22Rv1 (cell line): ENCODE measurements at regions not wholly inside any gene's neighbourhood (a gene's known extent, or its start where the extent isn't known, plus 50 kb on each side); places are given as distances from the start of the nearest gene placed in this dataset.

Experiments
- H3K27ac ChIP-seq: fragments of 450-650 bp; 2 replicates; pipeline ENCODE4 v1.5.1; 2017
- CTCF ChIP-seq: fragments of 450-650 bp; IDR thresholded peaks from 2 replicates; pipeline ENCODE4 v1.5.1; 2017; ENCODE audit warnings: mild to moderate bottlenecking
- ZFX ChIP-seq: fragments of 450-650 bp; IDR thresholded peaks from 2 replicates; pipeline ENCODE4 v1.6.1; 2017; ENCODE audit warnings: antibody characterized with exemption, borderline replicate concordance

GRCh38 chr4:19151684-19152083 lies 1100.0 kb upstream of the SLIT2 start:
- no peak overlapping the region for H3K27ac ChIP-seq
- TF ChIP-seq CTCF, result no peak
- TF ChIP-seq ZFX, result no peak

- TF ChIP-seq CTCF (no peak), ZFX (no peak)
- no peak overlapping the region for H3K27ac ChIP-seq
Measured at GRCh38 chr4:19146038-19146437, 1105.7 kb upstream of the SLIT2 start.

- no peak overlapping the region for H3K27ac ChIP-seq
- no peak for TF ChIP-seq ZFX
- TF ChIP-seq CTCF, result no peak
Measured at GRCh38 chr4:19135895-19136633, 1114.5 kb upstream of the LCORL start.

- no peak overlapping the region for H3K27ac ChIP-seq
- TF ChIP-seq CTCF, result no peak
- no peak for TF ChIP-seq ZFX
Measured at GRCh38 chr4:19134685-19135084, 1113.1 kb upstream of the LCORL start.

- TF ChIP-seq CTCF (no peak), ZFX (no peak)
- no peak overlapping the region for H3K27ac ChIP-seq
Measured at GRCh38 chr4:19133315-19133714, 1111.8 kb upstream of the LCORL start.

DNA sequence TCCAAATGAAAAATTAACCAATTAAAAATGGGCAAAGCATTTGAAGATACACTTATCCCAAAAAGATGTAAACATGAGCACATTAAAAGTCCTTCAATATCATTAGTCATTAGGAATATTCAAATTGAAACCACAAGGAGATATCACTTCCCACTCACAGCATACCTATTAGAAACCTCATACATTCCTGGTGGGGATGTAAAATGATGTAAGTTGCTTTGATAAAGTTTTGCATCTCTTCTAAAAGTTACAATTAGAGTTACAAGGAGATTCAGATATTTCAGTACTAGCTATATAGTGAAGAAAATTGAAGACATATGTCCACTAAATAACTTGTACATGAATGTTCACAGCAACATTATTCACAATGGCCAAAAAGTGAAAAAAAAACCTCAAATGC lies 1109.3 kb upstream of the LCORL start:
- TF ChIP-seq ZFX (no peak), CTCF (no peak)

DNA sequence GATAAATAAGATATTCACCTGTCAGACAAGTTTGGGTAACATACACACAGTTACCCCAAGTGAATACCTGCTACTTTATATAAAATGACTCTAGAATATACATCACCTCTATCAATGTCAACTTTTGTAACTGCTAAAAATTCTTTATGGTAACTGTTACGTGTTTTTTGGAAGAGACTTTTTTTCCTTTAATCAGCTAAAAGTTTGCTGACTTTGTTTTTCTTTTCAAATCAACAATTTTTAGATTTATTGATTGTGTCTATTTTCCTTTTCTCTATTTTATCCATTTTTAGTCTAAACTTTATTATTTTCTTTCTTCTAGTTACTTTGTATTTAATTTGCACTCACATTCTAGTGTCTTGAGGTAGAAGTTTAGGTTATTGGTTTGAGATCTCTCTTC lies 1106.6 kb upstream of the LCORL start:
- TF ChIP-seq ZFX (no peak), CTCF (no peak)
- no peak overlapping the region for H3K27ac ChIP-seq

More for the DNA sequence above, 1109.3 kb upstream of the LCORL start:
- H3K27ac ChIP-seq, result no peak overlapping the region
